ENCODE measurements at regions not wholly inside any gene's neighbourhood (a gene's known extent, or its start where the extent isn't known, plus 50 kb on each side); places are given as distances from the start of the nearest gene placed in this dataset.

DNA sequence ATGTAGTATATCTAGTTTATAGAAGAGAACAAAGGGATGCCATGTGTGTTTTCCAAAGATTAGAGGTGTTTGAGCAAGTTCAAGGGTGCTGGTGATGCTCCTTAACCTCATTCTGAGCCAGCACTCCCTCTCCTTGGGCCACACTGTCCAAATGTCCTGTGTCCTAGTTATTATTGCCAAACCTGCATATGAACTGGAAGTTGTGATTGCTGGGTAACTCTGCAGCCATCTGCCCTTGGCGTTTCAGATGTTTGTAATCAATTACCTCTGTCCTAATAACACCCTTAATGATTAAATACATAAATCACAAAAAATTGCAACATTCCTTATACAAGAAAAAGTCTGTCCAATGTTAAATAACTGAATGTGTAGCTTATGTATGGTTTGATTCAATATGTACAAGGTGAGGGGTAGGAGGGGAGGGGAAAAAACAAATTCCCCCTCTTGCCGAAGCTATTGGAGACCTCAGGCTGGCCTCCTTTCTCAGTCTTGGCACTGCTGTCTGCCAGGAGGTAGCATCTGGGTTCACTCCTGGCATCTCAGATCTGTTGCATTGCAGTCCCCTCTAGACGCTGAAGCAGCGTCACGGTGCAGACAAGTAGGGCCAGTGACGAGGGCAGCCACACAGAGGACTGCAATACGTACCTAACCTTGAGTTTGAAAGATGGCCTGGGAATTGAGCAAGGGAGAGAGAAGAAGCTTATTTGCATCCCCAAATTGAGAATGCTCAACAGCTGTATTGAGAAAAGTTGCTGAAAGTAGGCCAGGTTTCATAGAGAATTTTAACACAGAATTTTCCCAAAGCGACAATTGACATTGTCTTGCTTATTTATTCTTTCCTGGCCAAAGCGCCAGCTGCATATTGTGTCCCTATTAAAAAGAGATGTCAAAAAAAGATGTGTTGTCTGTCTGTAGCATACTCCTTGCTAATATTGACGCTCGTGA is 89.6 kb upstream of the ARHGAP32 start:
- TF ChIP-seq EZH2 (IDR thresholded peaks at IDR 0.05; ENCODE audit: low read length, unreplicated experiment): no peak
- TF ChIP-seq, protein P1, sequence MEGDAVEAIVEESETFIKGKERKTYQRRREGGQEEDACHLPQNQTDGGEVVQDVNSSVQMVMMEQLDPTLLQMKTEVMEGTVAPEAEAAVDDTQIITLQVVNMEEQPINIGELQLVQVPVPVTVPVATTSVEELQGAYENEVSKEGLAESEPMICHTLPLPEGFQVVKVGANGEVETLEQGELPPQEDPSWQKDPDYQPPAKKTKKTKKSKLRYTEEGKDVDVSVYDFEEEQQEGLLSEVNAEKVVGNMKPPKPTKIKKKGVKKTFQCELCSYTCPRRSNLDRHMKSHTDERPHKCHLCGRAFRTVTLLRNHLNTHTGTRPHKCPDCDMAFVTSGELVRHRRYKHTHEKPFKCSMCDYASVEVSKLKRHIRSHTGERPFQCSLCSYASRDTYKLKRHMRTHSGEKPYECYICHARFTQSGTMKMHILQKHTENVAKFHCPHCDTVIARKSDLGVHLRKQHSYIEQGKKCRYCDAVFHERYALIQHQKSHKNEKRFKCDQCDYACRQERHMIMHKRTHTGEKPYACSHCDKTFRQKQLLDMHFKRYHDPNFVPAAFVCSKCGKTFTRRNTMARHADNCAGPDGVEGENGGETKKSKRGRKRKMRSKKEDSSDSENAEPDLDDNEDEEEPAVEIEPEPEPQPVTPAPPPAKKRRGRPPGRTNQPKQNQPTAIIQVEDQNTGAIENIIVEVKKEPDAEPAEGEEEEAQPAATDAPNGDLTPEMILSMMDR (conservative IDR thresholded peaks at IDR 0.05; ENCODE audit: low read depth, low read length): no peak

Measured in PC-3 (cell line).